ENCODE measurements at regions not wholly inside any gene's neighbourhood (a gene's known extent, or its start where the extent isn't known, plus 50 kb on each side); places are given as distances from the start of the nearest gene placed in this dataset.

GRCh38 chr21:38933731-38934130, 128.0 kb downstream of the ETS2 start:
- DNase-seq (ENCODE audit: low spot score) = no peak

- no peak for DNase-seq (ENCODE audit: low spot score)
Measured at GRCh38 chr21:38931291-38931690, 125.6 kb downstream of the ETS2 start.

- no peak for DNase-seq (ENCODE audit: low spot score)
Measured at GRCh38 chr21:38930853-38931252, 125.1 kb downstream of the ETS2 start.

GRCh38 chr21:38930066-38930465, 124.3 kb downstream of the ETS2 start:
- no peak for DNase-seq (ENCODE audit: low spot score)

- DNase-seq (ENCODE audit: low spot score) = no peak
Measured at GRCh38 chr21:38929652-38930051, 123.9 kb downstream of the ETS2 start.

GRCh38 chr21:38929142-38929541, 123.4 kb downstream of the ETS2 start:
- no peak for DNase-seq (ENCODE audit: low spot score)

GRCh38 chr21:38927776-38928175, 122.0 kb downstream of the ETS2 start:
- DNase-seq (ENCODE audit: low spot score) = no peak

- peak; percentile 40 for DNase-seq (ENCODE audit: low spot score)
Measured at GRCh38 chr21:38925923-38926322, 120.2 kb downstream of the ETS2 start.

- no peak for DNase-seq (ENCODE audit: low spot score)
Measured at GRCh38 chr21:38925478-38925877, 119.7 kb downstream of the ETS2 start.

- no peak for DNase-seq (ENCODE audit: low spot score)
Measured at GRCh38 chr21:38924954-38925353, 119.2 kb downstream of the ETS2 start.

GRCh38 chr21:38923429-38923828, 117.7 kb downstream of the ETS2 start:
- DNase-seq (ENCODE audit: low spot score) = no peak

GRCh38 chr21:38922474-38923235, 116.9 kb downstream of the ETS2 start:
- DNase-seq (ENCODE audit: low spot score) = no peak

GRCh38 chr21:38921511-38922251, 116.0 kb downstream of the ETS2 start:
- peak; percentile 84 for DNase-seq (ENCODE audit: low spot score)

- DNase-seq (ENCODE audit: low spot score) = peak; percentile 46
Measured at GRCh38 chr21:38920631-38921398, 115.1 kb downstream of the ETS2 start.

- DNase-seq (ENCODE audit: low spot score) = peak; percentile 68
Measured at GRCh38 chr21:38918607-38919346, 113.0 kb downstream of the ETS2 start.

GRCh38 chr21:38917043-38917774, 111.5 kb downstream of the ETS2 start:
- DNase-seq (ENCODE audit: low spot score) = peak; percentile 74

GRCh38 chr21:38916214-38916964, 110.7 kb downstream of the ETS2 start:
- no peak for DNase-seq (ENCODE audit: low spot score)

GRCh38 chr21:38915546-38915945, 109.8 kb downstream of the ETS2 start:
- DNase-seq (ENCODE audit: low spot score) = peak; percentile 31

GRCh38 chr21:38914528-38915293, 109.0 kb downstream of the ETS2 start:
- DNase-seq (ENCODE audit: low spot score) = peak; percentile 45

All from HT-29 (cell line).